HG02610 (cell line): ENCODE measurements at regions not wholly inside any gene's neighbourhood (a gene's known extent, or its start where the extent isn't known, plus 50 kb on each side); places are given as distances from the start of the nearest gene placed in this dataset.
"Not testable (repeated sequence)": the region's sequence is repeated elsewhere in the genome, so short reads cannot be mapped to it uniquely, and the experiment has no call there.

Experiments
- ATAC-seq: cut with Tn5 transposase; IDR thresholded peaks from one replicate; pipeline ENCODE4 v1.9.1; 2021; ENCODE audit warnings: mild to moderate bottlenecking, moderate library complexity; ENCODE audit not compliant: unreplicated experiment

DNA sequence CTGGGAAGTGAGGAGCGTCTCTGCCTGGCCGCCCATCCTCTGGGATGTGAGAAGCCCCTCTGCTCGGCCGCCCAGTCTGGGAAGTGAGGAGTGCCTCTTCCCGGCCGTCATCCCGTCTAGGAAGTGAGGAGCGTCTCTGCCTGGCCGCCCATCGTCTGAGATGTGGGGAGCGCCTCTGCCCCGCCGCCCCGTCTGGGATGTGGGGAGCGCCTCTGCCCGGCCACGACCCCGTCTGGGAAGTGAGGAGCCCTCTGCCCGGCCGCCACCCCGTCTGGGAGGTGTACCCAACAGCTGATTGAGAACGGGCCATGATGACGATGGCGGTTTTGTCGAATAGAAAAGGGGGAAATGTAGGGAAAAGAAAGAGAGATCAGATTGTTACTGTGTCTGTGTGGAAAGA is 173.9 kb upstream of the PRSS1 start:
- ATAC-seq = not testable (repeated sequence)

DNA sequence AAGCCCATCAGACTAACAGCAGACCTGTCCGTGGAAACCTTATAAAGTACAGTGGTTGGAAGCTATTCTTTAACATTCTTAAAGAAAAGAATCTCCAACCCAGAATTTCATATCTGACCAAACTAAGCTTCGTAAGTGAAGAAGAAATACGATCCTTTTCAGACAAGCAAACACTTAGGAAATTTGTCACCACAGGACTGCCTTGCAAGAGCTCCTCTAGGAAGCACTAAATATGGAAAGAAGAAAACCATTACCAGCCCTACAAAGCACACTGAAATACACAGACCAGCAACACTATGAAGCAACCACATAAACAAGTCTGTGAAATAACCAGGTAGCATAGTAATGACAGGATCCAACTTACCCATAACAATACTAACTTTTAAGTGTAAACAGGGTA is 177.7 kb upstream of the PRSS1 start:
- ATAC-seq = no peak

GRCh38 chr7:142569851-142570250 is 179.4 kb upstream of the PRSS1 start:
- ATAC-seq = no peak

DNA sequence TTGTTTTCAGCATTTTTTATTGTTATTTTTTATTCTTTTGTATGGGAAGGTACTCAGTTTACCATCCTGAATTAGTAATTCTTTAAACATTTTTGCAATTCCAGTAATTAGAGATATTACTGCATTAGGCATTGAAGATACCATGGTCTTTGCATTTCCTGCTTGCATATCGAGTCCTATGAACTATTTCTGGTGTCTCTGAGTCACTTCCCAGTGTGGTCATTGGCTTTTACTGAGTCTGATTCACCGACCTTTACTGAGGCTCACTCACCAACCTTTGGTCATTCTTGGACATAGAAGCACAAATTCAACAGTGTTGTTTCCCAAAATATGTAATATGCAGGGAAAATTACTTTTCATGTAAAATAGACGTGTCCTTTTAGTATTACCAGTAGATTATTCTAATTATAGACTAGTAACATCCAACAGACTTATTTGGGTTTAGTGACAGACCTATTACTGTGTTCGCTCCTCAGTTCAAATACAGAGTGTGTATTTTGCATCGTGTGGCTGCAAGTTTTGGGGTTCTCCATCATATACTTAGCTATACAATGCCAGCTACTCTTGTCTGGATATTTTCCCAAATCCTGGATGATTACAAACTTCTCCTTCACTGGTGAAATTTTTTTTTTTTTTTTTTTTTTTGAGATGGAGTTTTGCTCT is 180.7 kb upstream of the PRSS1 start:
- ATAC-seq = no peak

DNA sequence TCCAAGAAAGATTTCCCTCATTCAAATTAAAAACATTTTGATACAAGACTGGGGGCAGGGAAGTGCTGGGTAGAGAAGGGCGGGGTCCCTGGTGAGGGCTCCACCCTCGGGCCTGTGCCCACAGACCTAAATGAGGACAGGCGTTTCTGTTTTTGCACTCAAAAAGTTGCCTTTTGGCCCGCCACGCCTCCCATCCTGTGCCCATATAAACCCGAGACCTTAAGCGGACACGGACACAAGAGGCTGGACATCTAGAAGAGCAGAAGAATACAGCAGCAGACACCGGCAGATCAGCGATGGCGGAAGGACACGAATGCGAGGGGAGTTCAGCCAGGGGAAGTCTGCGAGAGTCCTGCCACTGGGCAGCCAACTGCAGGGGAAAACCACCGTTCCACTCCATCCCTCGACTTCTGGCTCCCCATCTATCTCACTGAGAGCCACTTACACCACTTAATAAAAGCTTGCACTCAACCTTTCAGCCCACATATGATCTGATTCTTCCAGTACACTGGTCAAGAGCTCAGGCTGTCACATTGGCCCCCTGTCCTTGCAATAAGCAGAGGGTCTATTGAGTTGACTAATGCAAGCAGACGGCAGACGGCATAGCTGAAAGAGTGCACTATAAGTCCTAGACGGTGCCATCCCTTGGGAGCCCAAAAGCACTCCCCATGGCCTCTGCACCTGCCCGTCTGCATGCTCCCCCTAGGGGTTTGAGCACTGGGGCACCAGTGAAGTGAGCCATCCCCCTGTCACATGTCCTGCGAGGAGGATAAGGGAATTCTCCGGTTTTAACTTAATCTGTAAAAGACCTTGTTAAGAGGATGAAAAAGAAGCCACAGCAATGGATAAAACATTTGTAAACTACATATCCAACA is 181.8 kb upstream of the PRSS1 start:
- no peak for ATAC-seq

DNA sequence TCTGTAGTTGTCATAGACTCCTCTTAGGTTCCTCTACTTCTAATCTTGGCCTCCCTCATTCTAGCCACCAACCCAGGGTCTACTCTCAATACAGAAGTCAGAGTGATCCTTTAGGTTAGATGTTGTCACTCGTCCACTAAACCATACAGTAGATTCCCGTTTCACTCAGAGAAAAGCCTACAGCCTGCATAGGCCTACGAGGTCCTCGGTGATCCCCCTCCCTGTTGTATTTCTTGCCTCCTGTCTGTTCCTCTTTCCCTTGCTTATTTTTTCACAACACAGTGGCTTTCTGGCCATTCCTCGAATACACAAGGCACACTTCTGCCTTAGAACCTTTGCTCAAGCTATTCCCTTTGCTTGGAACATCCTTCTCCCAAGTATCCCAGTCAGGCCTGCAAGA is 183.0 kb upstream of the PRSS1 start:
- ATAC-seq = no peak

DNA sequence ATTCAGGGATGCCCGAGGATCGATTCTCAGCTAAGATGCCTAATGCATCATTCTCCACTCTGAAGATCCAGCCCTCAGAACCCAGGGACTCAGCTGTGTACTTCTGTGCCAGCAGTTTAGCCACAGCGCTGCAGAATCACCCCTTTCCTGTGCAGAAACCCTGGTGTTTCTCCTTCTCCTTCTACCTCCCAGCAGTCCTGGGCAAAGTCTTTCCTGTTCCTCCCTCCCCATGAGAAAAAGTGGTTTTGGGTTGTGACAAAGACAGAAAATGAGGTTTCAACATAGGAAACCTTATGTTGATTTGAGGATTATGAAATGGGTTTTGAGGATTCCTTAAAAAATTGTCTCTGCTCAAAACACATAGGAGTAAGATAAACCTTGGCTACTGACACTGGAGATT is 185.1 kb upstream of the PRSS1 start:
- not testable (repeated sequence) for ATAC-seq

DNA sequence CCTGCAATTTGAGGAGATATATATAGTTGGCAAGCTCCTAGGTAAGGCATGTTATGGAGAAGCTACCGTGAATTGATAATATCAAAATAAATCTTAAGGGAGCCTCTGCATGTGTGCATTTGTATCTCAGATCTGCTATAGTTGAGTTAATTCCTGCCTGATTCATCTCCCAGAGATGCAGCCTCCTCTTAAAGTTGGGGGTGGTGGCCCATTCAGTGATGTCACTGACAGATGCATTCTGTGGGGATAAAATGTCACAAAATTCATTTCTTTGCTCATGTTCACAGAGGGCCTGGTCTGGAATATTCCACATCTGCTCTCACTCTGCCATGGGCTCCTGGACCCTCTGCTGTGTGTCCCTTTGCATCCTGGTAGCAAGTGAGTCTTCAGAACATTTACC is 185.8 kb upstream of the PRSS1 start:
- no peak for ATAC-seq

- ATAC-seq = no peak
Measured at GRCh38 chr7:142562688-142563087, 186.6 kb upstream of the PRSS1 start.

GRCh38 chr7:142561396-142561795 is 187.9 kb upstream of the PRSS1 start:
- not testable (repeated sequence) for ATAC-seq

DNA sequence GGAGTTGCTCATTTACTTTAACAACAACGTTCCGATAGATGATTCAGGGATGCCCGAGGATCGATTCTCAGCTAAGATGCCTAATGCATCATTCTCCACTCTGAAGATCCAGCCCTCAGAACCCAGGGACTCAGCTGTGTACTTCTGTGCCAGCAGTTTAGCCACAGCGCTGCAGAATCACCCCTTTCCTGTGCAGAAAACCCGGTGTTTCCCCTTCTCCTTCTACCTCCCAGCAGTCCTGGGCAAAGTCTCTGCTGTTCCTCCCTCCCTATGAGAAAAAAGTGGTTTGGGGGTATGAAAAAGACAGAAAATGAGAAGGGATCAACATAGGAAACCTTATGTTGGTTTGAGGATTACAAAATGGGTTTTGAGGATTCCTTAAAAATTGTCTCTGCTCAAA is 188.5 kb upstream of the PRSS1 start:
- ATAC-seq = not testable (repeated sequence)

- ATAC-seq = no peak
Measured at GRCh38 chr7:142560166-142560565, 189.1 kb upstream of the PRSS1 start.

- peak; percentile 82 for ATAC-seq
Measured at GRCh38 chr7:142557971-142558582, 191.2 kb upstream of the PRSS1 start.

DNA sequence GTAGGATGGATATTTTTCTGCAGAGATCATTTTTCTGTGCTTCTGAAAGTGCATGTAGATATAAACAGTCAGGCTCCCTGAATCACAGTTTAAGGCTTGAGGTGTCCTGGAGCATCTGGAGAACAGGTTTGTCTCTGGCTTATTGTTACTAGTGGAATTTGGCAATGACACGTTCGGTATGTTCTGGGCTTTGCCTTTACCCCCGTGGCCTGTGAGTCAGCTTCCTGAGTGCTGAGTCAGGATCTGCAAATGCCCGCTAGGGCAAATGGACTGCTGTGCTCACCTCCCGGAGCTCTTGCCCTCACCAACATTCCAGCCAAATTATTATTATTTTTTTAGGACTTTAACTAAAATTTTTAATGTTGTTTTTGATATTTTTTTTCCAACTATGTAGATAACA is 192.5 kb upstream of the PRSS1 start:
- ATAC-seq = no peak

DNA sequence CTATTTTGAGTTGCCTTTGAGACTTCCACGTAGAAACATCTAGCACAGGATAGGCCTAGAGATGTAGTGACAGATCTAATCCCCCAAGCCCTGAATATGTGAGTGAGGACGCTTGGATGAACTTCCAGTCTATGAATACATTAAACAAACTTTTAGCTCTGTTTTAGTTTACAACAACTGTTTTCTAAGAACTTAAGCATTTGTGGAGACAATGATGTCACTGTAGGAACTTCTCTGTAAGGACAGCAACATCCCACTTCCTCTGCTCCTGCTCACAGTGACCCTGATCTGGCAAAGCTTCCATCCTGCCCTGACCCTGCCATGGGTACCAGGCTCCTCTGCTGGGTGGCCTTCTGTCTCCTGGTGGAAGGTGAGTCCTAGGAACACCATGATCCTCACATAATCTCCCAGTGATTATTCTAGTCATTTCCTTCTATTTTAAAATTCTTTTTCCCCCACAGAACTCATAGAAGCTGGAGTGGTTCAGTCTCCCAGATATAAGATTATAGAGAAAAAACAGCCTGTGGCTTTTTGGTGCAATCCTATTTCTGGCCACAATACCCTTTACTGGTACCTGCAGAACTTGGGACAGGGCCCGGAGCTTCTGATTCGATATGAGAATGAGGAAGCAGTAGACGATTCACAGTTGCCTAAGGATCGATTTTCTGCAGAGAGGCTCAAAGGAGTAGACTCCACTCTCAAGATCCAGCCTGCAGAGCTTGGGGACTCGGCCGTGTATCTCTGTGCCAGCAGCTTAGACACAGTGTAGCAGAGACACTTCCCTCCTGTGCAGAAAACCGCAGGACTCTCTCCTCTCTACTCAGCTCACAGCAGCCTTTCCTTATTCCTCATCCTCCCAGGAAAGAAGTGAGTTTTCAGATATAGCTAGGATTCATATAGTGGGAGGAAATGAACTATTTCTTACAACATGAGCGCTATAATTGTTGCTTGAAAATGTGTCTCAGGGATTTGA is 194.4 kb upstream of the PRSS1 start:
- no peak for ATAC-seq

DNA sequence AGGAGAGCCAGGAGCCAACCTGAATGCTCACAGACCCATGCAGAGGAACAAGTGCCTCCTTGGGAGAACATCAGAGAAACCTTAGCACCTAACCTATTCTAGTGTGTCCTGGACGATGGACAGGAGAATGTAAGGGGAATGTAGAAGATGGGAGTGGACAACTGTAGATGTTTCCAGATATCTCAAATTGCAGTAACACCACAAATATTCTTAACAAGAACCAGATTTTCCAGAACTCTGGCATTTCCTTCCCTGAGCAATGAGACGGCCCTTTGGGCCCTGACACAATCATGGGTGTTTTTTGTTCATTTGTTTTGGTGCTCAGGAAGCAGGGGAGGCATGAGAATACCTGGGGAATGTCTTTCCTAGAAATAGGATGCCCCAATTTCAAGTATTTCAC is 196.1 kb upstream of the PRSS1 start:
- no peak for ATAC-seq

DNA sequence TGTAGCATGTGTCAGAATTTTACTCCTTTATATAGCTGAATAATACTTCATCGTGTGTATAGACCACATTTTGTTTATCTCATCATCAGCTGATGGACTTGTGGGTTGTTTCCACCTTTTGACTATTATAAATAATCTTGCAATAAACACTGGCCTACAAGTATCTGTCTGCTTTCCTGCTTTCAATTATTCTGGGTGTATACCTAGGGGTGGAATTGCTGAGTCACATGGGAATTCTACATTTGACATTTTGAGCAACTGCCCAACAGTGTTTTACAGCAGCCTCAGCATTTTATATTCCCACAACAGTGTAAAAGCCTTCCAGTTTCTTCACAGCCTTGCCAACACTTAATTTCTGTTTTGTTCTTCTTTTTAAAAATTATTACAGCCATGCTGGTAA is 200.3 kb upstream of the PRSS1 start:
- ATAC-seq = no peak

DNA sequence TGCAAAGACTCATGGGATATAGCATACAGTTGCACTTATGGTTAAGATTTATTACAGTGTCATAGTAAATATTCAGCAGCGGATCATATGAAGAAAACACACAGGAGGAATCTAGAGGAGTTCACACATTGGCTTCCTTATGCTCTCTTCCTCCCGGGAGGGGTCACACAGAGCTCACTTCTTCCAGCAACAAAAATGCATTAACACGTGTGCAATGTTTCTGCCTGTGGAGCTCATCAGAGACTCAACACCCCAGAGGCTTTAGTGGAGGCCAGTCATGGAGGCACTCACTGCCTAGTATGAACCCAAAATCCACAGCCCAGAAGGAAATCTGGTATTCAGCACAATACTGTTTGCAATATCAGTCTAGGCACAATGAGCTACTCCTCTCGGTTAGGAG is 202.8 kb upstream of the PRSS1 start:
- no peak for ATAC-seq

- ATAC-seq = no peak
Measured at GRCh38 chr7:142542942-142543341, 206.3 kb upstream of the PRSS1 start.

- ATAC-seq = no peak
Measured at GRCh38 chr7:142542105-142542504, 207.2 kb upstream of the PRSS1 start.

GRCh38 chr7:142540371-142540770 is 208.9 kb upstream of the PRSS1 start:
- no peak for ATAC-seq
